Kidney epithelial cell (primary cell): ENCODE measurements at regions not wholly inside any gene's neighbourhood (a gene's known extent, or its start where the extent isn't known, plus 50 kb on each side); places are given as distances from the start of the nearest gene placed in this dataset.

Source experiments
- DNase-seq: peaks from one replicate; pipeline ENCODE4 v3.0.0-alpha.2; 2010; ENCODE audit warnings: low read depth
- H3K27me3 ChIP-seq: 2 replicates; pipeline ENCODE4 v1.6.0; 2011; ENCODE audit warnings: low read length; ENCODE audit not compliant: control insufficient read depth, insufficient read depth
- H3K36me3 ChIP-seq: 2 replicates; pipeline ENCODE4 v1.5.1; 2011; ENCODE audit warnings: low read length; ENCODE audit not compliant: control insufficient read depth, insufficient read depth
- H3K4me3 ChIP-seq: 2 replicates; pipeline ENCODE4 v1.5.1; 2011; ENCODE audit warnings: low read depth, mild to moderate bottlenecking, control low read depth, low read length
- CTCF ChIP-seq: IDR thresholded peaks from 2 replicates; pipeline ENCODE4 v1.5.1; 2011; ENCODE audit warnings: mild to moderate bottlenecking, moderate library complexity, low read length, control low read depth, inconsistent platforms; ENCODE audit not compliant: insufficient read depth, poor library complexity, severe bottlenecking

GRCh38 chr1:73537400-73537799 lies 660.6 kb downstream of the LRRIQ3 start:
- Histone ChIP-seq H3K36me3 (no peaks in the 10 kb centered on the region), H3K27me3 (no peaks in the 10 kb centered on the region), H3K4me3 (no peak overlapping the region)
- no peak for TF ChIP-seq CTCF
- no peak for DNase-seq

DNA sequence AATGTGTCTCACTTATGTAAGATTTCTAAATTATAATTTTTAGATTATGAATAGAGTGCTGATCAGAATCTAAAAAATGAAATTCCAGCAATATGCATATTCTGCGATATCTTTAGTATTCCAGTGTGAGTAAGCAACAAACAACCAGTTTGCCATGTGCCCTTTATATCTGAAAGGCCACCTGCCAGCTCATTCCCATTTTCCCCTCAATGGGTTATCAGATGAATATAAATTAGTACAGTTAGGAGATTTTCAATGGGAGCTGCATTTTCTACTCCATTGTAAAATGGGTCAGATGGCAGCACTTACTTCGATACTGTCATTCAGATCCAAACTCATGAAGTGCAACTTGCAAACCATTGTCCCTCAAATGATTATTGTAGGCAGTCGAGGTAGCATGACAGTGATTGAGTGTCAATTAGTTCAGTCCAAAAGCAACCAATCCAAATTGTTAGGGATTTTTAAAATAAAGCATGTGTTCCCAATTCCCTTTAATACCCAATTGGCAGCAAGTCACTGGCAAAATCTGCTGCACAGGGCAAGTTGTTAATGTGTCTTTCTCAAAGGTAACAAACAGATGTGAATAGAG lies 680.3 kb downstream of the LRRIQ3 start:
- DNase-seq = no peak
- no peaks in the 10 kb centered on the region for H3K27me3 ChIP-seq
- TF ChIP-seq CTCF = no peak
- H3K36me3 ChIP-seq = no peaks in the 10 kb centered on the region
- H3K4me3 ChIP-seq = no peak overlapping the region

GRCh38 chr1:73516451-73516850 lies 681.5 kb downstream of the LRRIQ3 start:
- Histone ChIP-seq H3K4me3 (no peak overlapping the region), H3K27me3 (no peaks in the 10 kb centered on the region), H3K36me3 (no peaks in the 10 kb centered on the region)
- no peak for TF ChIP-seq CTCF
- DNase-seq = no peak

DNA sequence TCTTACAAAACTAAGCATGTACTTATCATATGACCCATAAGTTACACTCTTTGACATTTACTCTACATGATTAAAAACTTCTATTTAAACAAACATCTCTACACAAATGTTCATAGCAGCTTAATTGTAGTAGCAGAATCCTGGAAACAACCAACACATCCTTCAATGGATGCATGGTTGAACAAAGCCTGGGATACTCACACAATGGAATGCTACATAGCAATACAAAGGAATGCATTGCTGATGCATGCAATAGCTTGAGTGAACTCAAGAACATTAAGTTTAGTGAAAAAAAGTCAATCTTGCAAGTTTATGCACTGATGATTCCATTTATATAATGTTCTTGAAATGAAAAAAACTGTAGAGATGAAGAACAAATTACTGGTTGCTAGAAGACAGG lies 686.9 kb downstream of the LRRIQ3 start:
- H3K27me3 ChIP-seq = no peaks in the 10 kb centered on the region
- DNase-seq = no peak
- no peaks in the 10 kb centered on the region for H3K36me3 ChIP-seq
- no peak overlapping the region for H3K4me3 ChIP-seq
- no peak for TF ChIP-seq CTCF

GRCh38 chr1:73500154-73500553 lies 697.8 kb downstream of the LRRIQ3 start:
- no peak overlapping the region for H3K4me3 ChIP-seq
- no peak for DNase-seq
- H3K27me3 ChIP-seq = no peaks in the 10 kb centered on the region
- H3K36me3 ChIP-seq = no peaks in the 10 kb centered on the region
- TF ChIP-seq CTCF = no peak

GRCh38 chr1:73499671-73500070 lies 698.3 kb downstream of the LRRIQ3 start:
- TF ChIP-seq CTCF = no peak
- no peak for DNase-seq
- no peaks in the 10 kb centered on the region for H3K36me3 ChIP-seq

More at GRCh38 chr1:73499671-73500070, 698.3 kb downstream of the LRRIQ3 start:
- Histone ChIP-seq H3K4me3 (no peak overlapping the region), H3K27me3 (no peaks in the 10 kb centered on the region)
